Psoas muscle (tissue), 7 donors: ENCODE measurements at regions not wholly inside any gene's neighbourhood (a gene's known extent, or its start where the extent isn't known, plus 50 kb on each side); places are given as distances from the start of the nearest gene placed in this dataset.

Experiments
- ATAC-seq, 4 donors: fragments of 200-7000 bp; cut with Tn5 transposase; one replicate each; pipeline ENCODE4 v1.9.1; 2020; ENCODE audit warnings: moderate library complexity in 3 of 4, mild to moderate bottlenecking in 2 of 4
- DNase-seq, 2 donors: peaks; one replicate each; pipeline ENCODE4 v3.0.0-alpha.2; 2020
- H3K27ac ChIP-seq: fragments of 200-600 bp; one replicate; pipeline ENCODE4 v1.8.0; 2022
- H3K27me3 ChIP-seq, 3 donors: fragments of 200-600 bp in 1 of 3; one replicate each; pipeline versions ENCODE4 v1.6.1 to v1.8.0; 2013 to 2022; ENCODE audit warnings: low read length in 2 of 3, mild to moderate bottlenecking in 2 of 3, moderate library complexity in 1 of 3; ENCODE audit not compliant: insufficient read depth in 3 of 3
- H3K36me3 ChIP-seq, 2 donors: fragments of 200-600 bp in 1 of 2; one replicate each; pipeline versions ENCODE4 v1.6.1 to v1.8.0; 2013 to 2022; ENCODE audit warnings: low read depth in 1 of 2, mild to moderate bottlenecking in 1 of 2, moderate library complexity in 1 of 2; ENCODE audit not compliant: insufficient read depth in 1 of 2
- H3K4me1 ChIP-seq: fragments of 200-600 bp; one replicate; pipeline ENCODE4 v1.8.0; 2022
- H3K4me3 ChIP-seq: fragments of 200-600 bp; one replicate; pipeline ENCODE4 v1.8.0; 2022; ENCODE audit warnings: mild to moderate bottlenecking
- H3K9me3 ChIP-seq: fragments of 200-600 bp; one replicate; pipeline ENCODE4 v1.8.0; 2022
- CTCF ChIP-seq: fragments of 200-600 bp; IDR thresholded peaks from one replicate; pipeline ENCODE4 v1.8.0; 2022; ENCODE audit warnings: antibody characterized with exemption
- WGBS, 3 donors: extraction: QIAGEN DNeasy Blood & Tissue Kit; methylation state at CpG; one replicate each; pipeline versions ENCODE4 v1.1.6 to v1.1.7; 2013; 5-methylcytosine and 5-hydroxymethylcytosine counted together
- intact Hi-C, 2 donors: fragments of 100-400 bp; cut with DNase I; formaldehyde crosslinking; loops; one replicate each; pipeline versions ENCODE4 v1.11.0 to v1.14.2; 2022
- donor health status: healthy with polysubstance abuse.
- donor health status: DM: no; HTN: no; CAD: no; lungs with moderate emphysema.
- donor health status: Bipolar disorder and iron deficiency.
- donor health status: healthy.
- donor health status: DM: yes; HTN: yes; CAD: no.
- donor health status: DM: no; HTN: no; CAD: no.
- donor health status: DM: yes; HTN: yes; CAD: no.

- Histone ChIP-seq H3K36me3 (no peaks in the 10 kb centered on the region), H3K27ac (no peak overlapping the region), H3K27me3 (no peaks in the 10 kb centered on the region), H3K9me3 (no peaks in the 10 kb centered on the region), H3K4me1 (no peaks in the 10 kb centered on the region), H3K4me3 (no peak overlapping the region)
- no peak for DNase-seq
- WGBS, 3 donors = 67 to 74% (median 69%) methylated on average over 3 of the region's 3 CpGs
- TF ChIP-seq CTCF = no peak
- intact Hi-C loops = no loop called here
- ATAC-seq = no peak
Observed at GRCh38 chr2:152826581-152827279, 108.3 kb downstream of the ARL6IP6 start.

- Histone ChIP-seq H3K27me3 (no peaks in the 10 kb centered on the region), H3K9me3 (no peaks in the 10 kb centered on the region), H3K27ac (no peak overlapping the region), H3K4me3 (no peak overlapping the region), H3K4me1 (no peaks in the 10 kb centered on the region), H3K36me3 (no peaks in the 10 kb centered on the region)
- intact Hi-C loops = no loop called here
- ATAC-seq (no peak), DNase-seq (no peak)
- TF ChIP-seq CTCF = no peak
- 51 to 68% (median 55%) methylated on average over 3 of the region's 3 CpGs for WGBS, 3 donors
Observed at GRCh38 chr2:152825834-152826233, 107.4 kb downstream of the ARL6IP6 start.

DNA sequence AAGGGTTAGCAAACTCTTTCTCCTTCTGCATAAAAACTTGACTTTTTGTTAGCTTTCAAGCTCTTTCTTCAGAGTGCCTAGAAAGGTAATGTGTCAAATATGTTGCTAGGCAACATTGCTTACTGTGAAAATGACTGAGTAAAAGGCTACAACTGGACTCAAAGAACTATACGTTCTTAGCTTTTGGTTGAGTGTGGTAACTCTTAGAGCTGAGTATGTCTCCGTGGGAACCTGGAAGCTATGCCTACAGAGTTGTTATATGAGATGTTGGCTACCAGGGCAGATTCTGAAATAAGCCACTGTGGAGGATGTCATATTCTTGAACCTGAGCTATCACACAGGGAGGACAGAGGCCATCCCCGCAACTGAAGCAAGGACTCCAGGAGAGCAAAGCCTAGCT, 105.5 kb downstream of the ARL6IP6 start:
- intact Hi-C loops = no loop called here
- H3K27ac ChIP-seq = no peak overlapping the region
- 31 to 77% (median 74%) methylated on average over 3 of the region's 3 CpGs for WGBS, 3 donors
- H3K4me3 ChIP-seq = no peak overlapping the region
- H3K27me3 ChIP-seq = no peaks in the 10 kb centered on the region
- H3K4me1 ChIP-seq = no peaks in the 10 kb centered on the region
- DNase-seq (no peak), ATAC-seq (no peak)
- no peaks in the 10 kb centered on the region for H3K36me3 ChIP-seq
- H3K9me3 ChIP-seq = no peaks in the 10 kb centered on the region
- TF ChIP-seq CTCF = no peak

GRCh38 chr2:152822676-152823075, 104.3 kb downstream of the ARL6IP6 start:
- intact Hi-C loops = no loop called here
- Histone ChIP-seq H3K36me3 (no peaks in the 10 kb centered on the region), H3K27me3 (no peaks in the 10 kb centered on the region), H3K4me3 (no peak overlapping the region), H3K27ac (no peak overlapping the region), H3K9me3 (no peaks in the 10 kb centered on the region), H3K4me1 (no peaks in the 10 kb centered on the region)
- TF ChIP-seq CTCF = no peak
- no peak for ATAC-seq
- DNase-seq = no peak
- WGBS, 3 donors = 57 to 62% (median 58%) methylated on average over 5 of the region's 5 CpGs

- H3K4me1 ChIP-seq = no peaks in the 10 kb centered on the region
- WGBS, 3 donors = 86 to 94% (median 91%) methylated on average over 1 of the region's 1 CpG
- DNase-seq = no peak
- no peaks in the 10 kb centered on the region for H3K9me3 ChIP-seq
- H3K36me3 ChIP-seq = no peaks in the 10 kb centered on the region
- no peak overlapping the region for H3K4me3 ChIP-seq
- no peak overlapping the region for H3K27ac ChIP-seq
- no peaks in the 10 kb centered on the region for H3K27me3 ChIP-seq
- ATAC-seq = no peak
- intact Hi-C loops = no loop called here
- no peak for TF ChIP-seq CTCF
Observed at GRCh38 chr2:152820048-152820447, 101.6 kb downstream of the ARL6IP6 start.
